Stimulated activated CD4-positive, alpha-beta T cell treated with anti-CD3 and anti-CD28 coated beads, Interleukin-12 subunit alpha, Interleukin-12 subunit beta, amount 100 ng/mL, for 4 hours (primary cell): ENCODE measurements at regions not wholly inside any gene's neighbourhood (a gene's known extent, or its start where the extent isn't known, plus 50 kb on each side); places are given as distances from the start of the nearest gene placed in this dataset.

Experiments used
- DNase-seq: peaks from one replicate; pipeline ENCODE4 v3.0.0-alpha.2; 2020

- no peak for DNase-seq
These were observed 416.8 kb downstream of the NR2F2 start for GRCh38 chr15:96747291-96747690.

- no peak for DNase-seq
These were observed 419.9 kb downstream of the NR2F2 start for GRCh38 chr15:96750361-96750760.

GRCh38 chr15:96756146-96756545 lies 425.6 kb downstream of the NR2F2 start:
- DNase-seq, result no peak

GRCh38 chr15:96756656-96757055 lies 426.2 kb downstream of the NR2F2 start:
- no peak for DNase-seq

GRCh38 chr15:96762566-96762965 lies 432.1 kb downstream of the NR2F2 start:
- DNase-seq, result no peak

GRCh38 chr15:96764501-96764900 lies 434.0 kb downstream of the NR2F2 start:
- no peak for DNase-seq

- DNase-seq, result no peak
These were observed 434.4 kb downstream of the NR2F2 start for GRCh38 chr15:96764946-96765345.

GRCh38 chr15:96766366-96766765 lies 435.9 kb downstream of the NR2F2 start:
- DNase-seq, result no peak

GRCh38 chr15:96767703-96768434 lies 437.4 kb downstream of the NR2F2 start:
- no peak for DNase-seq

GRCh38 chr15:96768435-96768789 lies 437.9 kb downstream of the NR2F2 start:
- no peak for DNase-seq

GRCh38 chr15:96771035-96771434 lies 440.5 kb downstream of the NR2F2 start:
- no peak for DNase-seq

GRCh38 chr15:96774216-96774615 lies 443.7 kb downstream of the NR2F2 start:
- DNase-seq, result no peak

- no peak for DNase-seq
These were observed 453.2 kb downstream of the NR2F2 start for GRCh38 chr15:96783746-96784145.

- DNase-seq, result no peak
These were observed 459.5 kb downstream of the NR2F2 start for GRCh38 chr15:96790004-96790403.

- DNase-seq, result no peak
These were observed 461.7 kb downstream of the NR2F2 start for GRCh38 chr15:96792216-96792615.

GRCh38 chr15:96796841-96797240 lies 466.3 kb downstream of the NR2F2 start:
- no peak for DNase-seq

- no peak for DNase-seq
These were observed 471.2 kb downstream of the NR2F2 start for GRCh38 chr15:96801576-96802150.

GRCh38 chr15:96802611-96803255 lies 472.2 kb downstream of the NR2F2 start:
- DNase-seq, result no peak

- DNase-seq, result no peak
These were observed 474.3 kb downstream of the NR2F2 start for GRCh38 chr15:96804754-96805153.

GRCh38 chr15:96807361-96807760 lies 476.9 kb downstream of the NR2F2 start:
- no peak for DNase-seq

- no peak for DNase-seq
These were observed 487.4 kb downstream of the NR2F2 start for GRCh38 chr15:96817900-96818299.

GRCh38 chr15:96818861-96819260 lies 488.4 kb downstream of the NR2F2 start:
- DNase-seq, result no peak

GRCh38 chr15:96827981-96828380 lies 497.5 kb downstream of the NR2F2 start:
- no peak for DNase-seq

GRCh38 chr15:96837241-96837970 lies 506.9 kb downstream of the NR2F2 start:
- DNase-seq, result no peak
